GM23248 (cell line): ENCODE measurements at regions not wholly inside any gene's neighbourhood (a gene's known extent, or its start where the extent isn't known, plus 50 kb on each side); places are given as distances from the start of the nearest gene placed in this dataset.

Experiments
- DNase-seq: peaks from one replicate; pipeline ENCODE4 v3.0.0-alpha.2; 2015
- H2AFZ ChIP-seq: fragments of 200-600 bp; sonication (generic); 2 replicates; pipeline ENCODE4 v1.6.1; 2016; ENCODE audit warnings: antibody characterized with exemption
- H3F3A ChIP-seq: fragments of 200-600 bp; sonication (generic); 2 replicates; pipeline ENCODE4 v1.6.1; 2016; ENCODE audit warnings: mild to moderate bottlenecking, antibody characterized with exemption, mixed run types; ENCODE audit not compliant: insufficient read depth
- H3K27ac ChIP-seq: fragments of 200-600 bp; sonication (generic); 2 replicates; pipeline ENCODE4 v1.5.1; 2016; ENCODE audit warnings: mild to moderate bottlenecking
- H3K27me3 ChIP-seq: fragments of 200-600 bp; sonication (generic); replicated peaks from 2 replicates; pipeline ENCODE4 v1.6.1; 2016; ENCODE audit warnings: mild to moderate bottlenecking; ENCODE audit not compliant: insufficient read depth
- H3K36me3 ChIP-seq: fragments of 200-600 bp; sonication (generic); 2 replicates; pipeline ENCODE4 v1.6.1; 2016; ENCODE audit warnings: low read depth, mild to moderate bottlenecking
- H3K4me1 ChIP-seq: fragments of 200-600 bp; sonication (generic); 2 replicates; pipeline ENCODE4 v1.6.1; 2016; ENCODE audit warnings: mild to moderate bottlenecking; ENCODE audit not compliant: insufficient read depth
- H3K4me2 ChIP-seq: fragments of 200-600 bp; sonication (generic); one replicate; pipeline ENCODE4 v1.6.1; 2016; ENCODE audit warnings: mild to moderate bottlenecking; ENCODE audit not compliant: unreplicated experiment
- H3K4me3 ChIP-seq: fragments of 200-600 bp; sonication (generic); 2 replicates; pipeline ENCODE4 v1.5.1; 2016; ENCODE audit warnings: mild to moderate bottlenecking
- H3K79me2 ChIP-seq: fragments of 200-600 bp; sonication (generic); 2 replicates; pipeline ENCODE4 v1.6.1; 2016; ENCODE audit warnings: mild to moderate bottlenecking; ENCODE audit not compliant: insufficient read depth
- H3K9ac ChIP-seq: fragments of 200-600 bp; sonication (generic); 2 replicates; pipeline ENCODE4 v1.6.1; 2016; ENCODE audit warnings: mild to moderate bottlenecking
- H3K9me2 ChIP-seq: fragments of 200-600 bp; sonication (generic); 2 replicates; pipeline ENCODE4 v1.6.1; 2016; ENCODE audit warnings: mixed run types, mild to moderate bottlenecking, moderate library complexity; ENCODE audit not compliant: insufficient read depth
- H3K9me3 ChIP-seq: fragments of 200-600 bp; sonication (generic); one replicate; pipeline ENCODE4 v1.6.1; 2017; ENCODE audit warnings: low read depth
- H4K20me1 ChIP-seq: fragments of 200-600 bp; sonication (generic); 2 replicates; pipeline ENCODE4 v1.6.0; 2016; ENCODE audit not compliant: insufficient read depth
- EZH2 ChIP-seq: fragments of 200-600 bp; sonication (generic); IDR thresholded peaks from 2 replicates; pipeline ENCODE4 v1.6.1; 2018; ENCODE audit warnings: antibody characterized with exemption, mild to moderate bottlenecking; ENCODE audit not compliant: insufficient read depth, poor library complexity, severe bottlenecking
- EZH2phosphoT487 ChIP-seq: fragments of 200-600 bp; sonication (generic); IDR thresholded peaks from 2 replicates; pipeline ENCODE4 v1.6.1; 2018; ENCODE audit warnings: antibody characterized with exemption, moderate library complexity, mild to moderate bottlenecking, low read depth; ENCODE audit not compliant: insufficient read depth
- WGBS, 2 experiments: methylation state at CpG; one replicate each; pipeline ENCODE4 v1.1.6; 2015 to 2017; ENCODE audit warnings: low lambda C conversion rate in 2 of 2, low coverage in 1 of 2; ENCODE audit errors: missing lambda C conversion rate in 2 of 2; 5-methylcytosine and 5-hydroxymethylcytosine counted together
- in situ Hi-C: fragments of 300-500 bp; cut with MboI; formaldehyde crosslinking; loops from 2 replicates; pipeline ENCODE4 v1.15.0; 2020

- H3K27ac ChIP-seq: no peak overlapping the region
- no peaks in the 10 kb centered on the region for H3F3A ChIP-seq
- no peaks in the 10 kb centered on the region for H3K9me2 ChIP-seq
- 97 to 100% methylated on average over 1 of the region's 1 CpG for WGBS, 2 experiments
- H3K36me3 ChIP-seq: no peaks in the 10 kb centered on the region
- H3K4me2 ChIP-seq: no peak overlapping the region
- in situ Hi-C loops: no loop called here
- no peak for TF ChIP-seq EZH2
- TF ChIP-seq EZH2phosphoT487: no peak
- H2AFZ ChIP-seq: no peak overlapping the region
- no peaks in the 10 kb centered on the region for H3K79me2 ChIP-seq
- no peak overlapping the region for H3K4me3 ChIP-seq
- peaks cover 21% of the 10 kb centered on the region for H3K4me1 ChIP-seq
- H4K20me1 ChIP-seq: no peaks in the 10 kb centered on the region
- DNase-seq: no peak
- H3K9me3 ChIP-seq: no peaks in the 10 kb centered on the region
- H3K9ac ChIP-seq: no peak overlapping the region
- no peaks in the 10 kb centered on the region for H3K27me3 ChIP-seq
Observed at GRCh38 chr18:55877321-55877720, 289.3 kb upstream of the TCF4 start.

GRCh38 chr18:55876254-55876653 is 288.3 kb upstream of the TCF4 start:
- no peak for TF ChIP-seq EZH2
- no peak for TF ChIP-seq EZH2phosphoT487
- no peak overlapping the region for H3K9ac ChIP-seq

GRCh38 chr18:55875371-55875901 is 287.4 kb upstream of the TCF4 start:
- no peak for DNase-seq
- Histone ChIP-seq H3K27ac (no peak overlapping the region), H3K9me3 (no peaks in the 10 kb centered on the region), H3K9me2 (no peaks in the 10 kb centered on the region), H3K4me1 (peaks cover 26% of the 10 kb centered on the region), H3K4me3 (no peak overlapping the region), H2AFZ (no peak overlapping the region), H3K79me2 (no peaks in the 10 kb centered on the region), H3F3A (peaks cover 5% of the 10 kb centered on the region), H3K4me2 (no peak overlapping the region), H3K9ac (no peak overlapping the region), H3K27me3 (no peaks in the 10 kb centered on the region), H3K36me3 (no peaks in the 10 kb centered on the region), H4K20me1 (no peaks in the 10 kb centered on the region)
- 40 to 47% methylated on average over 3 of the region's 3 CpGs for WGBS, 2 experiments
- in situ Hi-C loops: no loop called here
- TF ChIP-seq EZH2phosphoT487 (no peak), EZH2 (no peak)

More at GRCh38 chr18:55876254-55876653, 288.3 kb upstream of the TCF4 start:
- Histone ChIP-seq H3K4me2 (no peak overlapping the region), H3K79me2 (no peaks in the 10 kb centered on the region), H3F3A (no peaks in the 10 kb centered on the region), H3K36me3 (no peaks in the 10 kb centered on the region), H4K20me1 (no peaks in the 10 kb centered on the region), H3K9me3 (no peaks in the 10 kb centered on the region), H3K27me3 (no peaks in the 10 kb centered on the region), H3K4me3 (no peak overlapping the region), H2AFZ (no peak overlapping the region), H3K4me1 (peaks cover 21% of the 10 kb centered on the region), H3K9me2 (no peaks in the 10 kb centered on the region), H3K27ac (no peak overlapping the region)
- in situ Hi-C loops: no loop called here
- WGBS, 2 experiments: 54 to 55% methylated on average over 2 of the region's 2 CpGs
- no peak for DNase-seq

GRCh38 chr18:55869556-55870501 is 281.8 kb upstream of the TCF4 start:
- 3 to 4% methylated on average over 7 of the region's 7 CpGs for WGBS, 2 experiments
- H3K27me3 ChIP-seq: no peaks in the 10 kb centered on the region
- H3K9ac ChIP-seq: no peak overlapping the region
- H2AFZ ChIP-seq: peak overlapping the region; percentile 27
- in situ Hi-C loops: loop anchor here (25.0 kb wide), 1 partner anchor 692 kb away; no protein-coding TSS in a partner anchor
- peaks cover 36% of the 10 kb centered on the region for H3K4me1 ChIP-seq
- DNase-seq: peak; percentile 83
- H3K27ac ChIP-seq: peak overlapping the region; percentile 57
- peak overlapping the region; percentile 72 for H3K4me2 ChIP-seq
- H3K9me2 ChIP-seq: no peaks in the 10 kb centered on the region
- peaks cover 19% of the 10 kb centered on the region for H3F3A ChIP-seq
- no peaks in the 10 kb centered on the region for H3K9me3 ChIP-seq
- no peaks in the 10 kb centered on the region for H4K20me1 ChIP-seq
- H3K4me3 ChIP-seq: peak overlapping the region; percentile 35
- no peaks in the 10 kb centered on the region for H3K79me2 ChIP-seq
- no peak for TF ChIP-seq EZH2
- TF ChIP-seq EZH2phosphoT487: no peak
- no peaks in the 10 kb centered on the region for H3K36me3 ChIP-seq
